Ishikawa (cell line): ENCODE measurements at regions not wholly inside any gene's neighbourhood (a gene's known extent, or its start where the extent isn't known, plus 50 kb on each side); places are given as distances from the start of the nearest gene placed in this dataset.

Source experiments
- CEBPB ChIP-seq: IDR thresholded peaks from 2 replicates; pipeline ENCODE4 v1.6.1; 2012
- CREB1 ChIP-seq: IDR thresholded peaks from 2 replicates; pipeline ENCODE4 v1.6.1; 2012; ENCODE audit warnings: low read depth
- EGR1 ChIP-seq: IDR thresholded peaks from 2 replicates; pipeline ENCODE4 v1.6.1; 2012
- EP300 ChIP-seq: IDR thresholded peaks from 2 replicates; pipeline ENCODE4 v1.6.1; 2012; ENCODE audit warnings: borderline replicate concordance
- FOXM1 ChIP-seq: IDR thresholded peaks from 2 replicates; pipeline ENCODE4 v1.6.1; 2012; ENCODE audit warnings: low read depth, borderline replicate concordance
- MAX ChIP-seq: IDR thresholded peaks from 2 replicates; pipeline ENCODE4 v1.6.1; 2012
- NFIC ChIP-seq: IDR thresholded peaks from 2 replicates; pipeline ENCODE4 v1.6.1; 2012
- RAD21 ChIP-seq: IDR thresholded peaks from 2 replicates; pipeline ENCODE4 v1.6.1; 2012; ENCODE audit warnings: low read depth
- TAF1 ChIP-seq: IDR thresholded peaks from 2 replicates; pipeline ENCODE4 v1.6.1; 2012; ENCODE audit warnings: low read depth, mild to moderate bottlenecking
- TCF12 ChIP-seq: IDR thresholded peaks from 2 replicates; pipeline ENCODE4 v1.6.1; 2012; ENCODE audit warnings: low read depth
- TEAD4 ChIP-seq: IDR thresholded peaks from 2 replicates; pipeline ENCODE4 v1.6.1; 2012
- YY1 ChIP-seq: IDR thresholded peaks from 2 replicates; pipeline ENCODE4 v1.6.1; 2012; ENCODE audit warnings: low read depth
- ZBTB7A ChIP-seq: IDR thresholded peaks from 2 replicates; pipeline ENCODE4 v1.6.1; 2012; ENCODE audit warnings: low read depth
- TF ChIP-seq, protein P1 (sequence below): IDR thresholded peaks from 2 replicates; pipeline ENCODE4 v1.6.1; 2012
- TF ChIP-seq, protein P2 (sequence below): IDR thresholded peaks from 2 replicates; pipeline ENCODE4 v1.6.1; 2012; ENCODE audit warnings: low read depth, mild to moderate bottlenecking

DNA sequence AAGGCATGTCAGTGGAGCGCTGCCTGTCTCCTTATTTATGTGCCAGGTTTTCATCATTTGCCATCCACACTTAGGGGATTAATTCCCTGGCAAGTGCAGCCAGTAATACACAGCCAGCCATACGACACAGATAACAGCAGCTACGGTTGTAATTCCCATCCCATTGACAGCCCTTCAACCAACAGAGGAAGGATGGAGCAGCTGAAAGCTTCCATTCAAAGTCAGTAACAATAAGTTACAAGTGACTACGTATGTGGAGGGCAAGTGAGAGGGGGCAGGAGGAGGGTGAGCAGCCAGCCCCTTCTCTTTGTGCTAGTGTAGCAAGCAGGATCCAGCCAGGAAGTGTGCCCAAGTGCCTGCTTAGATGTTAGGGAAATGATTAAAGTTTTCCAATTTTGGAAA lies 53.8 kb upstream of the LYRM9 start:
- TF ChIP-seq MAX (no peak), NFIC (no peak), FOXM1 (no peak), TAF1 (no peak), TCF12 (no peak), EGR1 (no peak), YY1 (no peak)
- TF ChIP-seq, protein P1, sequence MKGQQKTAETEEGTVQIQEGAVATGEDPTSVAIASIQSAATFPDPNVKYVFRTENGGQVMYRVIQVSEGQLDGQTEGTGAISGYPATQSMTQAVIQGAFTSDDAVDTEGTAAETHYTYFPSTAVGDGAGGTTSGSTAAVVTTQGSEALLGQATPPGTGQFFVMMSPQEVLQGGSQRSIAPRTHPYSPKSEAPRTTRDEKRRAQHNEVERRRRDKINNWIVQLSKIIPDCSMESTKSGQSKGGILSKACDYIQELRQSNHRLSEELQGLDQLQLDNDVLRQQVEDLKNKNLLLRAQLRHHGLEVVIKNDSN: no peak
- TF ChIP-seq, protein P2, sequence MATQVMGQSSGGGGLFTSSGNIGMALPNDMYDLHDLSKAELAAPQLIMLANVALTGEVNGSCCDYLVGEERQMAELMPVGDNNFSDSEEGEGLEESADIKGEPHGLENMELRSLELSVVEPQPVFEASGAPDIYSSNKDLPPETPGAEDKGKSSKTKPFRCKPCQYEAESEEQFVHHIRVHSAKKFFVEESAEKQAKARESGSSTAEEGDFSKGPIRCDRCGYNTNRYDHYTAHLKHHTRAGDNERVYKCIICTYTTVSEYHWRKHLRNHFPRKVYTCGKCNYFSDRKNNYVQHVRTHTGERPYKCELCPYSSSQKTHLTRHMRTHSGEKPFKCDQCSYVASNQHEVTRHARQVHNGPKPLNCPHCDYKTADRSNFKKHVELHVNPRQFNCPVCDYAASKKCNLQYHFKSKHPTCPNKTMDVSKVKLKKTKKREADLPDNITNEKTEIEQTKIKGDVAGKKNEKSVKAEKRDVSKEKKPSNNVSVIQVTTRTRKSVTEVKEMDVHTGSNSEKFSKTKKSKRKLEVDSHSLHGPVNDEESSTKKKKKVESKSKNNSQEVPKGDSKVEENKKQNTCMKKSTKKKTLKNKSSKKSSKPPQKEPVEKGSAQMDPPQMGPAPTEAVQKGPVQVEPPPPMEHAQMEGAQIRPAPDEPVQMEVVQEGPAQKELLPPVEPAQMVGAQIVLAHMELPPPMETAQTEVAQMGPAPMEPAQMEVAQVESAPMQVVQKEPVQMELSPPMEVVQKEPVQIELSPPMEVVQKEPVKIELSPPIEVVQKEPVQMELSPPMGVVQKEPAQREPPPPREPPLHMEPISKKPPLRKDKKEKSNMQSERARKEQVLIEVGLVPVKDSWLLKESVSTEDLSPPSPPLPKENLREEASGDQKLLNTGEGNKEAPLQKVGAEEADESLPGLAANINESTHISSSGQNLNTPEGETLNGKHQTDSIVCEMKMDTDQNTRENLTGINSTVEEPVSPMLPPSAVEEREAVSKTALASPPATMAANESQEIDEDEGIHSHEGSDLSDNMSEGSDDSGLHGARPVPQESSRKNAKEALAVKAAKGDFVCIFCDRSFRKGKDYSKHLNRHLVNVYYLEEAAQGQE: no peak

GRCh38 chr17:27949304-27949703 lies 56.1 kb upstream of the LYRM9 start:
- TF ChIP-seq FOXM1: no peak
- no peak for TF ChIP-seq CREB1
- no peak for TF ChIP-seq RAD21
- no peak for TF ChIP-seq ZBTB7A
- no peak for TF ChIP-seq TAF1

- TF ChIP-seq, protein P1: no peak
- TF ChIP-seq FOXM1 (no peak), TAF1 (no peak), YY1 (no peak), MAX (no peak), ZBTB7A (no peak), TEAD4 (no peak), CEBPB (no peak), TCF12 (no peak), NFIC (no peak), RAD21 (no peak), EGR1 (no peak)
- TF ChIP-seq, protein P2: no peak
Observed at GRCh38 chr17:27950995-27951394, 57.8 kb upstream of the LYRM9 start.

DNA sequence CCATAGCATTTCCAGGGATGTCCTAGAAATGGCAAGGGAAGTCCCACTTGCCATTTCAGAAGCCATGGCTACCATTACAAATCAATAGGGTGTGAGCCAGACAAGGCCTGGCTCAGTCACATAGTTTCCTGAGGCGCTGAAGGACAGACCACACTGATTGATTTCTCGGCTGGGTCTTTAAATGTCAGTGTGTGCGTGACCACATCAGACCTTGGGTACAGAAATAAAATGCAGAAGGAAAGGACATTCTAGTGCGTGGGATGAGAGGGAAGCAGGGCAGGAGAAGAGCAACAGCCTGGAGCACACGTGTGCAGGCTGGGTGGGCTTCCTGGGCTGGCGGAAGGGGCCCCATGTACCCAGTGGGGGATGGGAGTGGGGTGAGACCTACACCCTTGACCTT lies 58.7 kb upstream of the LYRM9 start:
- TF ChIP-seq FOXM1 (no peak), TAF1 (no peak), TCF12 (no peak), ZBTB7A (no peak), YY1 (no peak), CEBPB (no peak), TEAD4 (no peak), RAD21 (no peak), EP300 (no peak), NFIC (no peak), CREB1 (no peak)

DNA sequence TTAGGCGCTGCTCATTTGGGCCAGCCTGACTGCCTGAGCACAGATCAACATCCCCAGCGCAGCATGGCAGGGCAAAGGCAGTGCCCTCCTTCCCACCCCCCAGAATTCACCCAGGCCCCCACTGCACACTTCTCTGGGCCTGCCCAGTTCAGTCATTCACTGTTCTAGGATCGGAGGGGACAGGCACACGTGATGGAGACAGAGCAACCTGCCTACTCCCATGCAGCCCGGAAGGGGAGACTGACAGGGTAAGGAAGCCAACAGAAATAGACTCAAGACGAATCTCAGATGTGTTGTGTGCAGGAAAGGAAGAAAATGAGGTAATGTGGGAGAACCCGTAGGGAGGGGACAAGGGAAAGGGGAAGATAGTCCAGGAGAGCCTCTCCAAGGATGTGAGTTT lies 59.2 kb upstream of the LYRM9 start:
- no peak for TF ChIP-seq MAX
- no peak for TF ChIP-seq CREB1

DNA sequence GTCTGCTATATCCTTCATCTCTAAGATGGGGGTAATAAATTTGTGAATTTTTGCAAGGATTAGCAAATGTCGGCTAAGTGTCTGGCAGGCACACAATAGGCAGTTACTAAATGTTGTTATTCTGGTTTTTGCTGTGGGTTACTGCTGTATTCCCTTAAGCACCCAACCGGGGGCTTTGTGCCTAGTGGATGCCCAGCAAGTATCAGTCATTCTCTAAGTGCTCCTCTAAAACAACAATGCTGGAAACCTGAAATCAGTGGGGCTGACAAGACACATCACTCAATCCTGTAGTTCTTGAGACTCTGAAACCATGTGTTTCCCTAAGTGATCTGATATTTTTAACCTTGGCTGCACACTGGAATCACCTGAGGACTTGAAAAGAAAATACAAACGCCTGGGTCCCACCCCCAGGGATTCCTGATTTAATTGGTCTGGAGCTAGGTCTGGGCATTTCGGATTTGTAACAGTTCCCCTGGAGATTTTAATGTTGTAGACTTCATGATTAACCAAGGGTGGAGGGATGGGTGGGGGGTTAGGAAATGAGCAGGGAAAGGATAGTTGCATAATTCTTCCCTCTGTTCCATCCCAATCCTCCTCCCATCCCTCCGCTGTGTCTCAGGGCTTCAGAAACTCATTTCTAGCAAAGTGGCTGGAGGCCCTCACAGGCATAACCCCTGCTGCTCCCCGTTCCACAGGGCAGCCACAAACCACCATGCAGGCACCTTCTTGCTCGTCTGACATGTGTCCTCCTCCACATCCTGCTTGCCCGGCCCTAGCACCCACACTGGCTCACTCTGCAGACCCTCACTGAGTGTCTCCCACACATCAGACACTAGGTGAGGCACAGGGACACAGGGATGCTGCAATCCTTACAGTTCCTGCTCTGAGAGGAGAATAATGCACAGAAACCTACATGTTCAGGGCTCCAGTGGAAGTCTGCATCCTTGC lies 61.7 kb upstream of the LYRM9 start:
- TF ChIP-seq CEBPB: no peak
- TF ChIP-seq CREB1: no peak
